Neural progenitor cell (in vitro differentiated cells): ENCODE measurements at regions not wholly inside any gene's neighbourhood (a gene's known extent, or its start where the extent isn't known, plus 50 kb on each side); places are given as distances from the start of the nearest gene placed in this dataset.

Experiments used
- EZH2 ChIP-seq: fragments of 200-600 bp; sonication (generic); IDR thresholded peaks from 2 replicates; pipeline ENCODE4 v1.6.1; 2017; ENCODE audit warnings: antibody characterized with exemption, mild to moderate bottlenecking, moderate library complexity
- EZH2phosphoT487 ChIP-seq: fragments of 200-600 bp; sonication (generic); IDR thresholded peaks from 2 replicates; pipeline ENCODE4 v1.6.1; 2017; ENCODE audit warnings: antibody characterized with exemption
- TF ChIP-seq, protein P1 (sequence below): fragments of 200-600 bp; sonication (generic); IDR thresholded peaks from 2 replicates; pipeline ENCODE4 v1.5.1; 2017; ENCODE audit warnings: antibody characterized with exemption, mild to moderate bottlenecking

DNA sequence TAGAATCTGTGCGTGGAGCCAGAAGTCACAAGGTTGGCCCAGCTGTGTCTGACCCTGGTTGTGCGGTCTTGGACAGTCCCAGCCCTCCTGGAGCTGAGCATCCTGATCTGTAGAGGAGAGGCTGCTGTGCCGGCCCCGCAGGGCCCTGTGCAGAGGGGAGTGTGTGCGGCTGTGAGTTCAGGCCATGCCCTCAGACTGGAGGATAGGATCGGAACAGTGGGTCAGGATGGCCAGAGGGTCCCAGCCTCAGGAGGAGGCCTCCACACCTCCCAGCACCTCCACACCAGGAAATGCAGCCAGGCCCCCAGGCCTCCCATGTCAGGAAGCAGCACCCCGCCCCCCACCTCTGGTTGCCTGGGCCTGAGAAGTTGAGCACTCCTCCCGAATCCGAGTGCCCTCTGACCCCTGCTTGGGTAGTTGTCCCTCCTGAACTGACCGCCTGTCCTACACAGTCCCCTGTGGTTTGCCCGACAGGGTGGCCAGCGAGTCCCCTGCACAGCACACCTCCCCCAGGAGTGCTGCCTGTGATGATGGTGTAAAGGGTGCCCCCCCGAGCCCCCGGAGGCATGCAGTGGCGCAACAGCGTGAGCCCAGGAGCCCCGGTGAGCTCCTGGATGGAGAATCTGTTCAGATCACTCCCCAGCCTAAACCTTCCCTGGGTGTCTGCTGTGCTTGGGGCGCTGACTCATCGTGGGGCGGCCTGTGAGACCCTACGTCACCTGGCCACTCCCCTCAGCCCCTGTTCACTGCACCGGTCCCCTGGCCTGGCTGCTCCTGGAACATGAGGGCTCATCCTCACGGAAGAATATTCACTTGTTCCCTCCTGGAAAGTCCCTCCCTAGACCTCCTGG, 285.2 kb downstream of the SEC14L1 start:
- TF ChIP-seq, protein P1, sequence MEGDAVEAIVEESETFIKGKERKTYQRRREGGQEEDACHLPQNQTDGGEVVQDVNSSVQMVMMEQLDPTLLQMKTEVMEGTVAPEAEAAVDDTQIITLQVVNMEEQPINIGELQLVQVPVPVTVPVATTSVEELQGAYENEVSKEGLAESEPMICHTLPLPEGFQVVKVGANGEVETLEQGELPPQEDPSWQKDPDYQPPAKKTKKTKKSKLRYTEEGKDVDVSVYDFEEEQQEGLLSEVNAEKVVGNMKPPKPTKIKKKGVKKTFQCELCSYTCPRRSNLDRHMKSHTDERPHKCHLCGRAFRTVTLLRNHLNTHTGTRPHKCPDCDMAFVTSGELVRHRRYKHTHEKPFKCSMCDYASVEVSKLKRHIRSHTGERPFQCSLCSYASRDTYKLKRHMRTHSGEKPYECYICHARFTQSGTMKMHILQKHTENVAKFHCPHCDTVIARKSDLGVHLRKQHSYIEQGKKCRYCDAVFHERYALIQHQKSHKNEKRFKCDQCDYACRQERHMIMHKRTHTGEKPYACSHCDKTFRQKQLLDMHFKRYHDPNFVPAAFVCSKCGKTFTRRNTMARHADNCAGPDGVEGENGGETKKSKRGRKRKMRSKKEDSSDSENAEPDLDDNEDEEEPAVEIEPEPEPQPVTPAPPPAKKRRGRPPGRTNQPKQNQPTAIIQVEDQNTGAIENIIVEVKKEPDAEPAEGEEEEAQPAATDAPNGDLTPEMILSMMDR, result no peak
- TF ChIP-seq EZH2, result no peak
- no peak for TF ChIP-seq EZH2phosphoT487
